AG09309 (cell line): ENCODE measurements at regions not wholly inside any gene's neighbourhood (a gene's known extent, or its start where the extent isn't known, plus 50 kb on each side); places are given as distances from the start of the nearest gene placed in this dataset.

Experiments
- DNase-seq: peaks from one replicate; pipeline ENCODE4 v3.0.0-alpha.2; 2010; ENCODE audit warnings: low read depth
- H3K4me3 ChIP-seq: 2 replicates; pipeline ENCODE4 v1.5.1; 2011; ENCODE audit warnings: mild to moderate bottlenecking, low read depth, low read length, moderate library complexity; ENCODE audit not compliant: control insufficient read depth
- TF ChIP-seq, protein P1 (sequence below): IDR thresholded peaks from 2 replicates; pipeline ENCODE4 v1.5.1; 2011; ENCODE audit warnings: mild to moderate bottlenecking, low read depth, low read length, inconsistent platforms; ENCODE audit not compliant: insufficient read depth, control insufficient read depth; ENCODE audit errors: missing control alignments

- no peak overlapping the region for H3K4me3 ChIP-seq
- DNase-seq = no peak
- TF ChIP-seq, protein P1, sequence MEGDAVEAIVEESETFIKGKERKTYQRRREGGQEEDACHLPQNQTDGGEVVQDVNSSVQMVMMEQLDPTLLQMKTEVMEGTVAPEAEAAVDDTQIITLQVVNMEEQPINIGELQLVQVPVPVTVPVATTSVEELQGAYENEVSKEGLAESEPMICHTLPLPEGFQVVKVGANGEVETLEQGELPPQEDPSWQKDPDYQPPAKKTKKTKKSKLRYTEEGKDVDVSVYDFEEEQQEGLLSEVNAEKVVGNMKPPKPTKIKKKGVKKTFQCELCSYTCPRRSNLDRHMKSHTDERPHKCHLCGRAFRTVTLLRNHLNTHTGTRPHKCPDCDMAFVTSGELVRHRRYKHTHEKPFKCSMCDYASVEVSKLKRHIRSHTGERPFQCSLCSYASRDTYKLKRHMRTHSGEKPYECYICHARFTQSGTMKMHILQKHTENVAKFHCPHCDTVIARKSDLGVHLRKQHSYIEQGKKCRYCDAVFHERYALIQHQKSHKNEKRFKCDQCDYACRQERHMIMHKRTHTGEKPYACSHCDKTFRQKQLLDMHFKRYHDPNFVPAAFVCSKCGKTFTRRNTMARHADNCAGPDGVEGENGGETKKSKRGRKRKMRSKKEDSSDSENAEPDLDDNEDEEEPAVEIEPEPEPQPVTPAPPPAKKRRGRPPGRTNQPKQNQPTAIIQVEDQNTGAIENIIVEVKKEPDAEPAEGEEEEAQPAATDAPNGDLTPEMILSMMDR = no peak
These were observed 65.4 kb upstream of the CDH12 start for GRCh38 chr5:22918511-22918910.

- H3K4me3 ChIP-seq = no peak overlapping the region
- DNase-seq = no peak
- TF ChIP-seq, protein P1 = no peak
These were observed 63.2 kb upstream of the CDH12 start for GRCh38 chr5:22916393-22916792.

- DNase-seq = no peak
- TF ChIP-seq, protein P1 = no peak
- no peak overlapping the region for H3K4me3 ChIP-seq
These were observed 57.9 kb upstream of the CDH12 start for GRCh38 chr5:22911019-22911418.

GRCh38 chr5:22910523-22910922 lies 57.4 kb upstream of the CDH12 start:
- DNase-seq = no peak
- TF ChIP-seq, protein P1 = no peak
- H3K4me3 ChIP-seq = no peak overlapping the region

DNA sequence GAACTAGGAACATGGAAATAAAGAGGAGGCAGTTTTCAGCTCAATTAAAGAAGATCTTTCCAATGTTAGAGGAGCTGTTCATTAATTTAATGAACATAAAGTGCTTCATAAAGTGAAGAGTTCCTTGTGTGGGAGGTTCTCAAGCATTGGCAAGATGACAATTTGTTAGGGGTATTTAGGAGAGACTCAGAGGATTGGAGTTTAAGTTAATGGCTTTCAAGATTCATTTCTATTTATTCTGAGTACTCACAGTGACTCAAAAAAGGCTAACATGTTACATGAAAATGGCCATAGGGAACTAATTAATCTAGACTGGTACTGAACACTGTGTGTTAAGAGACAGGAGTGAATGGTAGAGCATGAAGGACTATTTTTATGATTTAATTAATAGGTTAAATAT lies 55.4 kb upstream of the CDH12 start:
- DNase-seq = no peak
- H3K4me3 ChIP-seq = no peak overlapping the region
- TF ChIP-seq, protein P1 = no peak

GRCh38 chr5:22908129-22908528 lies 55.0 kb upstream of the CDH12 start:
- no peak for DNase-seq
- TF ChIP-seq, protein P1 = no peak
- H3K4me3 ChIP-seq = no peak overlapping the region
